ENCODE measurements at regions not wholly inside any gene's neighbourhood (a gene's known extent, or its start where the extent isn't known, plus 50 kb on each side); places are given as distances from the start of the nearest gene placed in this dataset.

GRCh38 chr9:17846948-17847655 lies 268.2 kb downstream of the SH3GL2 start:
- Histone ChIP-seq H3K4me1 (ENCODE audit: control insufficient read depth, insufficient read depth, low read length) (no peaks in the 10 kb centered on the region), H3K27me3 (ENCODE audit: control insufficient read depth, insufficient read depth, low read length) (no peaks in the 10 kb centered on the region), H3K4me3 (ENCODE audit: low read length) (no peak overlapping the region), H3K27ac (ENCODE audit: low read length) (no peak overlapping the region), H3K36me3 (ENCODE audit: control insufficient read depth, insufficient read depth, low read length) (no peaks in the 10 kb centered on the region), H3K9me3 (ENCODE audit: control insufficient read depth, insufficient read depth, low read length) (no peaks in the 10 kb centered on the region)
- 100% methylated on average over 1 of the region's 4 CpGs for WGBS (ENCODE audit: insufficient coverage, insufficient read length)
- DNase-seq (ENCODE audit: low read depth, low spot score) = no peak

GRCh38 chr9:17847908-17848307 lies 269.0 kb downstream of the SH3GL2 start:
- Histone ChIP-seq H3K9me3 (ENCODE audit: control insufficient read depth, insufficient read depth, low read length) (no peaks in the 10 kb centered on the region), H3K36me3 (ENCODE audit: control insufficient read depth, insufficient read depth, low read length) (no peaks in the 10 kb centered on the region), H3K4me3 (ENCODE audit: low read length) (no peak overlapping the region), H3K27me3 (ENCODE audit: control insufficient read depth, insufficient read depth, low read length) (no peaks in the 10 kb centered on the region), H3K27ac (ENCODE audit: low read length) (no peak overlapping the region), H3K4me1 (ENCODE audit: control insufficient read depth, insufficient read depth, low read length) (no peaks in the 10 kb centered on the region)
- no CpG with 5 or more reads among the region's 3 CpGs for WGBS (ENCODE audit: insufficient coverage, insufficient read length)
- no peak for DNase-seq (ENCODE audit: low read depth, low spot score)

GRCh38 chr9:17852108-17852507 lies 273.2 kb downstream of the SH3GL2 start:
- H3K27me3 ChIP-seq (ENCODE audit: control insufficient read depth, insufficient read depth, low read length) = no peaks in the 10 kb centered on the region
- H3K36me3 ChIP-seq (ENCODE audit: control insufficient read depth, insufficient read depth, low read length) = no peaks in the 10 kb centered on the region
- no peaks in the 10 kb centered on the region for H3K4me1 ChIP-seq (ENCODE audit: control insufficient read depth, insufficient read depth, low read length)
- H3K9me3 ChIP-seq (ENCODE audit: control insufficient read depth, insufficient read depth, low read length) = no peaks in the 10 kb centered on the region
- H3K4me3 ChIP-seq (ENCODE audit: low read length) = no peak overlapping the region
- DNase-seq (ENCODE audit: low read depth, low spot score) = no peak
- H3K27ac ChIP-seq (ENCODE audit: low read length) = no peak overlapping the region
- no CpG with 5 or more reads among the region's 2 CpGs for WGBS (ENCODE audit: insufficient coverage, insufficient read length)

GRCh38 chr9:17854487-17854886 lies 275.6 kb downstream of the SH3GL2 start:
- Histone ChIP-seq H3K36me3 (ENCODE audit: control insufficient read depth, insufficient read depth, low read length) (no peaks in the 10 kb centered on the region), H3K4me1 (ENCODE audit: control insufficient read depth, insufficient read depth, low read length) (no peaks in the 10 kb centered on the region), H3K27ac (ENCODE audit: low read length) (no peak overlapping the region), H3K9me3 (ENCODE audit: control insufficient read depth, insufficient read depth, low read length) (no peaks in the 10 kb centered on the region), H3K27me3 (ENCODE audit: control insufficient read depth, insufficient read depth, low read length) (no peaks in the 10 kb centered on the region), H3K4me3 (ENCODE audit: low read length) (no peak overlapping the region)
- no peak for DNase-seq (ENCODE audit: low read depth, low spot score)
- no CpG with 5 or more reads among the region's 1 CpG for WGBS (ENCODE audit: insufficient coverage, insufficient read length)

- WGBS (ENCODE audit: insufficient coverage, insufficient read length) = no CpG with 5 or more reads among the region's 3 CpGs
- Histone ChIP-seq H3K4me3 (ENCODE audit: low read length) (no peak overlapping the region), H3K27me3 (ENCODE audit: control insufficient read depth, insufficient read depth, low read length) (no peaks in the 10 kb centered on the region), H3K9me3 (ENCODE audit: control insufficient read depth, insufficient read depth, low read length) (no peaks in the 10 kb centered on the region), H3K27ac (ENCODE audit: low read length) (no peak overlapping the region), H3K36me3 (ENCODE audit: control insufficient read depth, insufficient read depth, low read length) (no peaks in the 10 kb centered on the region), H3K4me1 (ENCODE audit: control insufficient read depth, insufficient read depth, low read length) (no peaks in the 10 kb centered on the region)
- no peak for DNase-seq (ENCODE audit: low read depth, low spot score)
Observed at GRCh38 chr9:17856995-17857394, 278.1 kb downstream of the SH3GL2 start.

- Histone ChIP-seq H3K36me3 (ENCODE audit: control insufficient read depth, insufficient read depth, low read length) (no peaks in the 10 kb centered on the region), H3K4me3 (ENCODE audit: low read length) (no peak overlapping the region), H3K27me3 (ENCODE audit: control insufficient read depth, insufficient read depth, low read length) (no peaks in the 10 kb centered on the region), H3K9me3 (ENCODE audit: control insufficient read depth, insufficient read depth, low read length) (no peaks in the 10 kb centered on the region), H3K27ac (ENCODE audit: low read length) (no peak overlapping the region), H3K4me1 (ENCODE audit: control insufficient read depth, insufficient read depth, low read length) (no peaks in the 10 kb centered on the region)
- no CpG with 5 or more reads among the region's 3 CpGs for WGBS (ENCODE audit: insufficient coverage, insufficient read length)
- no peak for DNase-seq (ENCODE audit: low read depth, low spot score)
Observed at GRCh38 chr9:17859228-17859627, 280.4 kb downstream of the SH3GL2 start.

- no peak for DNase-seq (ENCODE audit: low read depth, low spot score)
- Histone ChIP-seq H3K4me1 (ENCODE audit: control insufficient read depth, insufficient read depth, low read length) (no peaks in the 10 kb centered on the region), H3K9me3 (ENCODE audit: control insufficient read depth, insufficient read depth, low read length) (no peaks in the 10 kb centered on the region), H3K4me3 (ENCODE audit: low read length) (no peak overlapping the region), H3K27me3 (ENCODE audit: control insufficient read depth, insufficient read depth, low read length) (no peaks in the 10 kb centered on the region), H3K36me3 (ENCODE audit: control insufficient read depth, insufficient read depth, low read length) (no peaks in the 10 kb centered on the region), H3K27ac (ENCODE audit: low read length) (no peak overlapping the region)
- WGBS (ENCODE audit: insufficient coverage, insufficient read length) = 100% methylated on average over 1 of the region's 4 CpGs
Observed at GRCh38 chr9:17859987-17860386, 281.1 kb downstream of the SH3GL2 start.

- H3K27me3 ChIP-seq (ENCODE audit: control insufficient read depth, insufficient read depth, low read length) = no peaks in the 10 kb centered on the region
- H3K27ac ChIP-seq (ENCODE audit: low read length) = no peak overlapping the region
- no peaks in the 10 kb centered on the region for H3K9me3 ChIP-seq (ENCODE audit: control insufficient read depth, insufficient read depth, low read length)
- DNase-seq (ENCODE audit: low read depth, low spot score) = no peak
- no peak overlapping the region for H3K4me3 ChIP-seq (ENCODE audit: low read length)
- WGBS (ENCODE audit: insufficient coverage, insufficient read length) = no CpG with 5 or more reads among the region's 4 CpGs
- no peaks in the 10 kb centered on the region for H3K4me1 ChIP-seq (ENCODE audit: control insufficient read depth, insufficient read depth, low read length)
- H3K36me3 ChIP-seq (ENCODE audit: control insufficient read depth, insufficient read depth, low read length) = no peaks in the 10 kb centered on the region
Observed at GRCh38 chr9:17862101-17862500, 283.2 kb downstream of the SH3GL2 start.

- H3K4me3 ChIP-seq (ENCODE audit: low read length) = no peak overlapping the region
- DNase-seq (ENCODE audit: low read depth, low spot score) = no peak
- no peaks in the 10 kb centered on the region for H3K27me3 ChIP-seq (ENCODE audit: control insufficient read depth, insufficient read depth, low read length)
- H3K9me3 ChIP-seq (ENCODE audit: control insufficient read depth, insufficient read depth, low read length) = no peaks in the 10 kb centered on the region
- H3K27ac ChIP-seq (ENCODE audit: low read length) = no peak overlapping the region
- H3K4me1 ChIP-seq (ENCODE audit: control insufficient read depth, insufficient read depth, low read length) = no peaks in the 10 kb centered on the region
- no peaks in the 10 kb centered on the region for H3K36me3 ChIP-seq (ENCODE audit: control insufficient read depth, insufficient read depth, low read length)
- no CpG with 5 or more reads among the region's 4 CpGs for whole genome bisulfite sequencing (ENCODE audit: insufficient coverage, insufficient read length)
Observed at GRCh38 chr9:17862629-17863028, 283.8 kb downstream of the SH3GL2 start.

GRCh38 chr9:17863213-17863883 lies 284.5 kb downstream of the SH3GL2 start:
- no peaks in the 10 kb centered on the region for H3K36me3 ChIP-seq (ENCODE audit: control insufficient read depth, insufficient read depth, low read length)
- DNase-seq (ENCODE audit: low read depth, low spot score) = no peak
- H3K4me1 ChIP-seq (ENCODE audit: control insufficient read depth, insufficient read depth, low read length) = no peaks in the 10 kb centered on the region
- 100% methylated on average over 1 of the region's 4 CpGs for WGBS (ENCODE audit: insufficient coverage, insufficient read length)
- H3K27me3 ChIP-seq (ENCODE audit: control insufficient read depth, insufficient read depth, low read length) = no peaks in the 10 kb centered on the region
- H3K9me3 ChIP-seq (ENCODE audit: control insufficient read depth, insufficient read depth, low read length) = no peaks in the 10 kb centered on the region
- H3K4me3 ChIP-seq (ENCODE audit: low read length) = no peak overlapping the region
- H3K27ac ChIP-seq (ENCODE audit: low read length) = no peak overlapping the region

- no peak overlapping the region for H3K27ac ChIP-seq (ENCODE audit: low read length)
- no peak for DNase-seq (ENCODE audit: low read depth, low spot score)
- H3K4me3 ChIP-seq (ENCODE audit: low read length) = no peak overlapping the region
- H3K27me3 ChIP-seq (ENCODE audit: control insufficient read depth, insufficient read depth, low read length) = no peaks in the 10 kb centered on the region
- no peaks in the 10 kb centered on the region for H3K4me1 ChIP-seq (ENCODE audit: control insufficient read depth, insufficient read depth, low read length)
- no peaks in the 10 kb centered on the region for H3K36me3 ChIP-seq (ENCODE audit: control insufficient read depth, insufficient read depth, low read length)
- H3K9me3 ChIP-seq (ENCODE audit: control insufficient read depth, insufficient read depth, low read length) = no peaks in the 10 kb centered on the region
Observed at GRCh38 chr9:17863924-17864323, 285.1 kb downstream of the SH3GL2 start.
